HEK293T (cell line): ENCODE measurements at regions not wholly inside any gene's neighbourhood (a gene's known extent, or its start where the extent isn't known, plus 50 kb on each side); places are given as distances from the start of the nearest gene placed in this dataset.

ENCODE experiments used
- CTCF ChIA-PET: fragments of 350-600 bp; formaldehyde crosslinking; extraction: SDS; loops from one replicate; lab custom pipeline; 2021; ENCODE audit warnings: antibody characterized with exemption, inconsistent platforms; lab: Yijun Ruan, JAX
- POLR2A ChIA-PET: fragments of 350-600 bp; formaldehyde crosslinking; extraction: SDS; loops from one replicate; lab custom pipeline; 2020; ENCODE audit warnings: antibody characterized with exemption, inconsistent platforms; lab: Yijun Ruan, JAX
- DNase-seq: peaks from one replicate; pipeline ENCODE4 v3.0.0; 2012; ENCODE audit warnings: mixed read lengths; ENCODE audit errors: extremely low spot score
- ARNT ChIP-seq: fragments of 450-650 bp; IDR thresholded peaks from 2 replicates; pipeline ENCODE4 v1.6.1; 2017; ENCODE audit warnings: mild to moderate bottlenecking
- BHLHE40 ChIP-seq: fragments of 450-650 bp; IDR thresholded peaks from 2 replicates; pipeline ENCODE4 v1.6.1; 2016; ENCODE audit warnings: mild to moderate bottlenecking, moderate library complexity, borderline replicate concordance
- CTBP1 ChIP-seq: fragments of 450-650 bp; IDR thresholded peaks from 2 replicates; pipeline ENCODE4 v1.6.1; 2016; ENCODE audit warnings: borderline replicate concordance
- ELF4 ChIP-seq: fragments of 450-650 bp; IDR thresholded peaks from 2 replicates; pipeline ENCODE4 v1.6.1; 2017; ENCODE audit warnings: antibody characterized with exemption
- FOXA1 ChIP-seq: fragments of 450-650 bp; IDR thresholded peaks from 2 replicates; pipeline ENCODE4 v1.6.1; 2016; ENCODE audit warnings: mild to moderate bottlenecking
- FOXK2 ChIP-seq: fragments of 450-650 bp; IDR thresholded peaks from 2 replicates; pipeline ENCODE4 v1.6.1; 2016; ENCODE audit warnings: mild to moderate bottlenecking
- FOXM1 ChIP-seq: fragments of 450-650 bp; IDR thresholded peaks from 2 replicates; pipeline ENCODE4 v1.6.1; 2017; ENCODE audit warnings: mild to moderate bottlenecking, borderline replicate concordance
- HDGF ChIP-seq: fragments of 450-650 bp; IDR thresholded peaks from 2 replicates; pipeline ENCODE4 v1.6.1; 2017; ENCODE audit warnings: antibody characterized with exemption, borderline replicate concordance
- L3MBTL2 ChIP-seq: fragments of 450-650 bp; conservative IDR thresholded peaks from 2 replicates; pipeline ENCODE4 v1.6.1; 2016; ENCODE audit warnings: mild to moderate bottlenecking
- LEF1 ChIP-seq: fragments of 450-650 bp; IDR thresholded peaks from 2 replicates; pipeline ENCODE4 v1.6.1; 2017; ENCODE audit warnings: mild to moderate bottlenecking, borderline replicate concordance
- NFRKB ChIP-seq: fragments of 450-650 bp; IDR thresholded peaks from 2 replicates; pipeline ENCODE4 v1.6.1; 2016; ENCODE audit warnings: mild to moderate bottlenecking, moderate library complexity
- PKNOX1 ChIP-seq: fragments of 450-650 bp; IDR thresholded peaks from 2 replicates; pipeline ENCODE4 v1.6.1; 2016
- SP1 ChIP-seq: fragments of 450-650 bp; IDR thresholded peaks from 2 replicates; pipeline ENCODE4 v1.6.1; 2017
- SUZ12 ChIP-seq: fragments of 450-650 bp; IDR thresholded peaks from 2 replicates; pipeline ENCODE4 v1.6.1; 2016; ENCODE audit warnings: mild to moderate bottlenecking
- TARDBP ChIP-seq: fragments of 450-650 bp; IDR thresholded peaks from 2 replicates; pipeline ENCODE4 v1.6.1; 2016
- ZNF384 ChIP-seq: fragments of 450-650 bp; IDR thresholded peaks from 2 replicates; pipeline ENCODE4 v1.6.1; 2016

- ChIA-PET POLR2A (no interaction called here), CTCF (no interaction called here)
- DNase-seq: no peak
- no peak for TF ChIP-seq FOXM1
- no peak for TF ChIP-seq ELF4
These were observed 356.4 kb upstream of the TSHZ3 start for GRCh38 chr19:31705656-31706055.

GRCh38 chr19:31706131-31706530, 356.9 kb upstream of the TSHZ3 start:
- POLR2A ChIA-PET: no interaction called here

GRCh38 chr19:31706691-31707620, 357.7 kb upstream of the TSHZ3 start:
- POLR2A ChIA-PET: no interaction called here
- CTCF ChIA-PET: no interaction called here
- TF ChIP-seq BHLHE40: no peak
- TF ChIP-seq TARDBP: no peak
- TF ChIP-seq ARNT: no peak
- TF ChIP-seq LEF1: no peak
- no peak for TF ChIP-seq CTBP1
- TF ChIP-seq FOXK2: no peak
- no peak for TF ChIP-seq ZNF384
- no peak for TF ChIP-seq PKNOX1
- no peak for TF ChIP-seq NFRKB
- no peak for TF ChIP-seq SP1
- TF ChIP-seq SUZ12: no peak
- no peak for TF ChIP-seq HDGF
- no peak for TF ChIP-seq FOXA1
- TF ChIP-seq FOXM1: no peak
- TF ChIP-seq ELF4: no peak
- no peak for TF ChIP-seq L3MBTL2
- no peak for DNase-seq

More at GRCh38 chr19:31706131-31706530, 356.9 kb upstream of the TSHZ3 start:
- no peak for TF ChIP-seq SUZ12
- CTCF ChIA-PET: no interaction called here
- no peak for DNase-seq

GRCh38 chr19:31708520-31708919, 359.3 kb upstream of the TSHZ3 start:
- ChIA-PET CTCF (no interaction called here), POLR2A (no interaction called here)
- DNase-seq: no peak
- TF ChIP-seq FOXK2 (no peak), FOXM1 (no peak), ELF4 (no peak), BHLHE40 (no peak), ZNF384 (no peak), ARNT (no peak), SUZ12 (no peak), NFRKB (no peak), CTBP1 (no peak), TARDBP (no peak), HDGF (no peak), L3MBTL2 (no peak), PKNOX1 (no peak), LEF1 (no peak), FOXA1 (no peak), SP1 (no peak)

- DNase-seq: no peak
- no peak for TF ChIP-seq CTBP1
- TF ChIP-seq PKNOX1: no peak
- TF ChIP-seq HDGF: no peak
- TF ChIP-seq ARNT: no peak
- no peak for TF ChIP-seq ZNF384
- no peak for TF ChIP-seq FOXA1
- no peak for TF ChIP-seq SUZ12
- no peak for TF ChIP-seq SP1
- no peak for TF ChIP-seq LEF1
- no peak for TF ChIP-seq TARDBP
- TF ChIP-seq BHLHE40: no peak
- no peak for TF ChIP-seq FOXK2
- TF ChIP-seq ELF4: no peak
- no peak for TF ChIP-seq NFRKB
- no peak for TF ChIP-seq FOXM1
- no peak for TF ChIP-seq L3MBTL2
- CTCF ChIA-PET: no interaction called here
- POLR2A ChIA-PET: no interaction called here
These were observed 360.2 kb upstream of the TSHZ3 start for GRCh38 chr19:31709476-31709875.

GRCh38 chr19:31715249-31715945, 366.2 kb upstream of the TSHZ3 start:
- ChIA-PET POLR2A (no interaction called here), CTCF (no interaction called here)
- no peak for TF ChIP-seq LEF1
- no peak for TF ChIP-seq ARNT
- TF ChIP-seq NFRKB: no peak
- no peak for TF ChIP-seq L3MBTL2
- TF ChIP-seq HDGF: no peak
- TF ChIP-seq TARDBP: no peak
- no peak for DNase-seq
